Activated naive CD4-positive, alpha-beta T cell (primary cell): ENCODE measurements at regions not wholly inside any gene's neighbourhood (a gene's known extent, or its start where the extent isn't known, plus 50 kb on each side); places are given as distances from the start of the nearest gene placed in this dataset.
"Not testable (repeated sequence)": the region's sequence is repeated elsewhere in the genome, so short reads cannot be mapped to it uniquely, and the experiment has no call there.

ENCODE experiments used
- DNase-seq, 4 experiments: peaks; one replicate each; lab custom pipeline; 2025; lab: John Stamatoyannopoulos, UW

DNA sequence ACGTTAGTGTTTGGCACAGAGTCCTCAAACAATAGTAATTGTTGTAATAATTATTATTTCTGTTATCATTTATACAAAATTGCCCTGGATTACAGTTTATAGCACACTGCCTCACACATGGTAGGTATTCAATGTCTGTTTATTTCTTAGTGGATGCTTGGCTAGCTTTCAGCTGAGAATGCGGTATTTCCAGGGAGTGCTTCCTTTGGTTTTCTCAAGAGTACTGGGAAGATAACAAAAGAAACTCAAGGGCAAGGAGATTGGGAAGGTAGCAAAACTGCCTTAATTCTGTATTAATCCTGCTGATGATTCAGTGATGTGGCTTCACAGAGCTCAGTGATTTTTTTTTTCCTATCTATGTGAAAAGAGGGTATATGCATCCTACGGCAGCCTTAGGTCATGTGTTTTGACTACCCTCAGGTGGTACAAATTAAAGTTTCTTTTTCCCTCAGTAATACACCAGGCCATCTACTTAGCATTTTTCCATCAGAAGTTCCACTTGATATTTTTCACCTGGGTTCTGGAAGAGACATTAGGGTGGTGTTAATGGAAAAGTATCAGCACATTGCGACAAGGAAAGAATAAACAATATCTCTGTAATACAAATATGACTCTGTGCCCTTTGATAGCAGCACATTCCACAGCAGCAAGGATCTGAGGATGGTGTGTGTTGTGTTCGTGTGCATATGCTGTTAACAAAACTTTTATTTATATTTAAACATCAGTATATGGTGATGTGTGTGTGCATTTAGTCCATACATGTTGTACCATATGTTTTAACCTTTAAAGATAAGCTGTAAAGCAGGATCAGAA lies 124.3 kb upstream of the RASGEF1B start:
- no peak for DNase-seq

DNA sequence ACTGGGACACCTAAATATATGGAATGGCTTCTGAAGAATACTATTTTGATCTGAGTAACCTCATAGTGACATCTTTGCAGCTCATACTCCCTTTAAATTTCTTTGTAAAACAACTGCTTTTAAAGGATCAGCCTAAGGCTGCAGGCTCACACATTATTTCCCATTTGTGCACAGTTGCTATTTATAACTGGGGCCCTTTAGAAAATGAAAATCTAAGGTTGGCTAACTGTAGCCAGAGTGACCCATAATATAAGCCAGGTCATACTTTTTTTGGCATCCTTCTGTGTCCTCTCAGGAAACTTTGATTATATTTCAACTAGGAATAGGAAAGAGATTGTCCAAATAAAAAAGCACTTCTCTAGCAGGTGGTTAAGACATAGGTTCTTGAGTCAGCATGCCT lies 123.6 kb upstream of the RASGEF1B start:
- no peak for DNase-seq

DNA sequence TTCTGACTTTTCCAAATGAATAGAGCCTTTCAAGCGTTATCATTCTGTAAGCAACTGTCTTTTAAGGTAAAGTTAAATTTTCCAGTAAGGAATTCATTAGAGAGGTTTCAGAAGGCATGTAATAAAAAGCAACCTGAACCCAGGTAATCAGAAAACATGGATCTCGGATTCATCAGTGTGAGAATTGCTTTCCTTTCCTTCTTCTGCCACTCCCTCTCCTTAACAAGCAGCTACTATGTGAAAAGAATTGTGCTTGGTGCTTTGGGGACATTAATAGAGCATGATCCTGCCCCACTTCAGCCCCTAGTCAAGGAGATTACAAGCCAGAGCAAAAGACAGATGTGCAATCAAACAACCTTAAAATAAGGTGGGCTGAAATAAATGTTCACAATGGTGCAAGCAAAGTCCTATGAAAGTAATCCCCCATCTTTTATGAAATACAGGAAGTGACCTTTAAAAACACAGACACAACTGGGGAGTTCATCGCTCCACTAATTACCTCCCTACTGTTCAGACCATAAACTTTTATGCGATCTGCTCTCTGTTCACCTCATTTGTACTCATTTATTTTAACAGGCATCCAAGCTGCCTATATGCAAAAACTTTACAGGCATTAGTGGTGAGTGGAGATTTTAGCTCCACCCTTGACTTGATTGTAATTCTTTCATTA lies 122.9 kb upstream of the RASGEF1B start:
- no peak for DNase-seq

DNA sequence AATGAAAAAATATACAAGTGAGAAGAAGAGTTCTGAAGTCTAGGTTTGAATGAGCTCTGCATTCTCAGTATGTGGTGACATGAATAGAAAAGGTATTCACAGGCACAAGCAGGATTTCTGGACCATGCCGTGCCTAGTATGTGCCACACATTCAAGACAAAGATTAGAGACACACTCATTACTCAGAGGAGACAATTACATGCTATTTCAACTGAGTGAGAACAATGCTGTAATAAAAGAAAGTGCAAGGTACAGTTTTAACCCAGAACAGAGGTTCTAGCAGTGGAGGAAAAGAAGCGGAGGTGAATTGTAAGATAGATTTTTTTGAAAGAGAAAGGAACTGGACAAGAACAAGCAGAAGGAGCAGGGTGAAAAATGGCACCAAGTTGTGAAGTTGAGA lies 121.0 kb upstream of the RASGEF1B start:
- no peak for DNase-seq

DNA sequence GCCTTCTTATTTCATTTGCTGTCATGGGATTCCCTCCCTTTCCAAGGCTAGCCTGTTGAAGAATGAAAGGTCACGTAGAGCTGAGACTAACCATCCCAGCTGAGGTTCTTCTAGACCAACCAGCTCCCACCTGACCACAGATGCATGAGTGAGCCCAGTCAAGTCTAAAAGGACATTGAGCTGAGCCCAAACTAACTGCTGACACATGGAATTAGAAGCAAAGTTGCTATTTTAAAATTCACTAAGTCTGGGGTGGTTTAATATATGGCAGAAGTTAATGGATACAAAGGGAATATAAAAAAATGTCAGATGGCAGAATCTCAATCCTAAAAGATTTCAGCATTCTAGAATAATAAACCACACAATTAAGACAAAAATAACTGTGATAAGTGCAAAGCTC lies 118.9 kb upstream of the RASGEF1B start:
- no peak for DNase-seq

DNA sequence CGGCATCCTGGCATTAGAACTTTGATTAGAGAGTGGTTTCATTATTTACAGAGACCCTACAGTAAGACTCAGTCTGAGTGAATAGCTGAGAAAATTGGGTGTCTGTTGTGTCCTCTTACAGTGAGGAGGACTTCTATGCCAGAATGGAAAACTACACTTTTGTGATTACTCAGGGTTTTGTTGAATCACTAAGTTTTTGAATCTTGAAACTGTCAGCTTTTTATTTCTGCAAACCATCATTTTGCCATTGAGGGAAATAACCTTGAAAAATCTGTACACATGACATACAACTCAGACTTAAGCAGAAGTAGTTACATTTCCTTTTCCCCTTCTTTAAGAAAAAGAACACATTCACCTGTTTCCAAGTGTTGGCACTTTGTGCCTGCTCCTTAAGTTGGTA lies 117.6 kb upstream of the RASGEF1B start:
- DNase-seq = no peak

DNA sequence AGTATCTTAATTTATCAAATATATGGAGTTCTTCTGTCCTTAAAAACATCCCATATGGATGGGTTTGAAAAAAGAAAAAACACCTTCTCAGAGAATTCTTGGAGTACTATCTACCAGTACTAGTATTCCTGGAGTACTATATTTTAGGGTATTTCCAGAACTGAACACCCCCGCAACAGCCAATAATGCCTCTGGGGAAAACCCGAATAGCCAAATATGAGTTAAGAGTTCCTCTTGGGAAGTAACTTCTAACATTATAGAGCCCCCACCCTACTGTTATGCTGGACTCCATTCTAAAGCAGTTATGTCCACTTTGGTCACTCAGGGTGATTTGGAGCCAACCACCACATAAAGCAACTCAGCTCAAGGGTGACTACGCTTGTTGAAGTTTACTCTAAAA lies 115.0 kb upstream of the RASGEF1B start:
- no peak for DNase-seq

DNA sequence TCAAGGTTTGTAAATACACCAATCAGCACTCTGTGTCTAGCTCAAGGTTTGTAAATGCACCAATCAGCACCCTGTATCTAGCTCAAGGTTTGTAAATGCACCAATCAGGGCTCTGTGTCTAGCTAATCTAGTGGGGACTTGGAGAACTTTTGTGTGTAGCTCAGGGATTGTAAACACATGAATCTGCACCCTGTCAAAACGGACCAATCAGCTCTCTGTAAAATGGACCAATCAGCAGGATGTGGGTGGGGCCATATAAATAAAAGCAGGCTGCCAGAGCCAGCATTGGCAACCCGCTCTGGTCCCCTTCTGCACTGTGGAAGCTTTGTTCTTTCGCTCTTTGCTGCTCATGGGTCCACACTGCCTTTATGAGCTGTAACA lies 109.3 kb upstream of the RASGEF1B start:
- not testable (repeated sequence) for DNase-seq

DNA sequence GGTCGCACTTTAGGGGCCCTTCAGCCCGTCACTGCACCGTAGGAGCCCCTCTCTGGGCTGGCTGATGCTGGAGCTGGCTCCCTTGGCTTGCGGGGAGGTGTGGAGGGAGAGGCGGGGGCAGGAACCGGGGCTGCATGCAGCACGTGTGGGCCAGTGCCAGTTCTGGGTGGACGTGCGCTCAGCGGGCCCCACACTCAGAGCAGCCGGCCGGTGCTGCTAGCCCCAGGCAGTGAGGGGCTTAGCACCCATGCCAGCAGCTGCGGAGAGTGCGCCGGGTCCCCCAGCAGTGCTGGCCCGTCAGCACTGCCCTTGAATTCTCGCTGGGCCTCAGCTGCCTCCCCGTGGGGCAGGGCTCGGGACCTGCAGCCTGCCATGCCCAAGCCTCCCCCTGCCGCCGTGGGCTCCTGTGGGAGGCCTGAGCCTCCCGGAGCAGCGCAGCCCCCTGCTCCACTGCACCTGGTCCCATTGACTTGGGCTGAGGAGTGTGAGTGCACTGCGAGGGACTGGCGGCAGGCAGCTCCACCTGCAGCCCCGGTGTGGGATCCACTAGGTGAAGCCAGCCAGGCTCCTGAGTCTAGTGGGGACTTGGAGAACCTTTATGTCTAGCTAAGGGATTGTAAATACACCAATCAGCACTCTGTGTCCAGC lies 108.8 kb upstream of the RASGEF1B start:
- DNase-seq = no peak

DNA sequence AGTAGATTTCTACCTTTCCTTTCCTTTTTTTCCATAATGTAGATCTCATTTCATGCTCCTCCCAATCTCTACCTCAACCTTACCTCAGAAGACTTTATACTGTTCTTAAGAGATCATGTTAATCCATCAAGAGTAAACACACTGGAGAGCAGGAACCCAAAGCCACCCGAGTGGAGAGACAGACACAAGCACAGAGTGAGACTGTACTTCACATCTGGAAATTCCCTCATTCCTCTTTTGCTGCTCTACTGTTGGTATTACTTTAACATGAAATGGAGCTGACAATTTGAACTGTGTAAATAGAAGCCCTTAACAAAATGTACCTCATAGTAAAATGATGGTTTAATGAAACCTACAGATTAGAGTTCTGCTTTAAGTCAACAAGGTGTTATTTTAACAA lies 105.7 kb upstream of the RASGEF1B start:
- DNase-seq = no peak

DNA sequence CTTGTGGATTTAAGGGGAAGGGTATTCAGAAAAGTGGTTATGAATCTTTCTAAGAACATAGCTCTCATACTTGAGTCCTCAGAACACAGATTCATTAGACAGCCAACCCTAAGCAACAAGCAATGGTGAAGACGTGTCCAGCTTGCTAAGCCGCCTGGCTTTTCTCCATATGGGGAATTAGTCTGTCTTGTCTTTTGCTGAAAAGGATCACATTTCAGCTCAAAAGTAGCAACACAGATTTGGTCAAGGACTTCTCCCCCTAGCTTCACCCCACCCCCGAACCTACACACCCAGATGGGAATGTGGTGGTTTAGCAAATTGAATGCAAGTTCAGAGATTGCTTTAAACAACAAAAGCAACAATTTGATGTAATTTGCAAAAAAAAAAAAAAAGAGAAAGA lies 103.3 kb upstream of the RASGEF1B start:
- DNase-seq = no peak

DNA sequence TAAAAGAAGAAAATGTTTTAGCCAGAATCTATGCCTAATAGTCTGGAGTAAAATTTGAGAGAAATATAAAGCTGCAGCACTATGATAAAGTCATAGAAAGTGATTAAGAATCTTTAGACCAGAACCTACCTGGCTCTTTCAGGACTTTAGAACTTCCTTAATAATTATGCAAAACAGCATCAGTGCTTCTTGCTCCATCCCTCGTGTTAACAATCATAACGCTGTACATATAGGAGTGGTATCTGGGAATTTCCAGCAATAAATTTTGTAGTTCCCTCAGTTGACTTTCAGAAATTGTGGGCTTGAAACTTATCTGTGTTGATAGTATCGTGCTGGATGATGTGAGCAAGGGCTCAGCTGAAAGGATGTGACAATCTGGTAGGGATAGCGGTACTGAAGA lies 102.1 kb upstream of the RASGEF1B start:
- no peak for DNase-seq

DNA sequence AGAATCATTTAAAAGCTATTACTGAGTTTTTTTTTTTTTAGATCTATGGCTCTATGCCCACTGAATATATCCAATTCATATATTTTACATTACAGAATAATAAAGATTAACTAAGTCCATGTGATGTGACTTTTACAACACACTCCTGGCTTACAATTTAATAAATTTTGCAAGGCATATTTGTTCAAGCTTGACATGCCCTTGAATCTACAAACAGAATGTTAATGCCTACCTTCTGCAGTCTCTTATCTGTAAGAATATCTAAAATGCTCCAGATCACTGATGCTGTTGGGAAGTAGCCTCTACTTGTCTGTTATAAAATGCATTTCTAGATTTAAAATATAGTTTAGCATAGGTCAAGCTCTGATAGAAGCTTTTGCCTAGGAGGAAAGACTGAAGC lies 100.7 kb upstream of the RASGEF1B start:
- no peak for DNase-seq

DNA sequence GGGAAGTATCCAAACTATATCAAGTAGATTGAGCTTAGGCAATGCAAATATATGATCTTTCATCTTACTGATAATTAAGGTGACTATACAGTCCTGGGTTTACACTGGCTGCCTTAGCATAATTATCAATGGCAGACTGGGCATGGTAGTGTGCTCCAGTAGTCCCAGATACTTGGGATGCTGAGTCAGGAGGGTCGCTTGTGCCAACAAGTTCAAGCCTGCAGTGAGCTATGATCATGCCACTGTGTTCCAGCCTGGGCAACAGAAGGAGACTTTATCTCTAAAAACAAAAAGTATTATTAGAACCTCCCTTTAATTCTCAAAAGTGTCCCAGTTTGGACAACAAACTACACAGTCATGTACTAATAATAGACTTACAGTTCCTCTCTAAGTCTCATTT lies 99.4 kb upstream of the RASGEF1B start:
- no peak for DNase-seq

DNA sequence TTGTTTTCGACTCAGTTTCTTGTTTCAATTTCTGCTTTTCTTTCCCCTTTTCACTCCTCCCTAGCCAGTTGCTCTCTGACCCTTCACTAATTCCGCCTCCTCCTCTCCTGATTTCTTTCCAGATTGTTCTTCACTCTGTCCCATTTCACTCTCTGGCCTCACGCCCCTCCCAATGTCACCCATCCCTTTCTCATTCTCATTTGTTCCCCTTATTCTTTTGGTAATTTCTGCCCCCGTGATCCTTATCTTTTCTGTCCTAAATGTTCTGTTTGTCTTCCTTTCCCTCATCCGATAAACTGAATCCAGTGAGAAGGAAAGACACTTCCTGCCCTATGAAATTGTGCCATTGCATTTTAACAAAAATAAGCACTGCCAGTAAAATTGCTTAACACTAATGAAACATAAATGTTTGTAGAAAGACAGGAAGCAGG lies 94.5 kb upstream of the RASGEF1B start:
- no peak for DNase-seq

DNA sequence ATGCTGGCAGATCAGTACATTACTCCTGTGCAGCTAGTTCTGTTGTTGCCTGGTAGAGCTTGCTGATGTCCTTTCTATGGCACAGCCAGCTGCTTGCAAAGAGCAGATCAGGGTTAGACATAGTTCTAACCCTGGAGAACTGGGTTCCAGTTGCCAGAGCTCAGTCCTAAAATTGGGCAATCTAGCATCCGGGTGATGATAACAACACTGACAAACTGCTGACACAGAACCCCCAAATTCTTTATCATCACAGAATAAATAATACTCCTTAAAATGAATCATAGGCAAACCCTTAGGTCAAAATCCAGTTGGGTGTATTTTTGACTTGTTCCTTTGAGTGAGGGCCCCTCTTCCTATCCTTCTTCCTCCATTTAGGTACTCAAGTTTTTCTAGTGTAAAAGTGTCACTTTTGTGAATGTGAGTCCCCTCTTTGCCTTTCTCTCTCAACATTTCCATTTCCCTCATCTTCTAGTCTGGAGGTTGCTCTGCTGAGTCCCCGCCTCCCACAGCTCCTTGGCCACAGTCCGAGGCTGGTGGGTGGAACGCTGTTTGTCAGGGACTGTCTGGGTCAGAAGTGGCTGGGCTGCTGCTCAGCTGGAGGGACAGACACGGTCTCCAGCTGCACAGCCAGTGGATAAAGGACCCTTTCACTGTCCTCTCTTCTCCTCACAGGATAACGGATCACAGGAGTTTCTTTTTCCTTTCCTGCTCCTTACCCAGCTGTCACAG lies 93.6 kb upstream of the RASGEF1B start:
- DNase-seq = peak in 1 of 4 experiments; percentile 1

DNA sequence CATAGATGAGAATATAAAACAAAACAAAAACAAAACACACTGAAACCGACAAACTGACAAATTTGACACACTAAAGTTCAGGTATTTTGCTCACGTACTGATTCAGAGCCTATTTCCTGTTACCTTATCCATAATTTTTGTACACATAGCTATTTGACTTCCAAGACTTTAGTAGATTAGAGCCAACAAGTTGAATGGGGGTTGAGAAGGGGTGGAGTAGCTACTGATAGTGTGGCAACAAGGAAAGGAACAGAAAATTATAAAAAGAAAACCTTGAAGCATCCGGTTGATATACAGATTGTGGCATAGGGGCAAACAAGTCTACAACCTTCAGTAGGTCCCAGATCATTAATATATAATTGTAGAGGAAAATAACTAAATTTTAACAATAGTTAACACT lies 92.3 kb upstream of the RASGEF1B start:
- DNase-seq = no peak

DNA sequence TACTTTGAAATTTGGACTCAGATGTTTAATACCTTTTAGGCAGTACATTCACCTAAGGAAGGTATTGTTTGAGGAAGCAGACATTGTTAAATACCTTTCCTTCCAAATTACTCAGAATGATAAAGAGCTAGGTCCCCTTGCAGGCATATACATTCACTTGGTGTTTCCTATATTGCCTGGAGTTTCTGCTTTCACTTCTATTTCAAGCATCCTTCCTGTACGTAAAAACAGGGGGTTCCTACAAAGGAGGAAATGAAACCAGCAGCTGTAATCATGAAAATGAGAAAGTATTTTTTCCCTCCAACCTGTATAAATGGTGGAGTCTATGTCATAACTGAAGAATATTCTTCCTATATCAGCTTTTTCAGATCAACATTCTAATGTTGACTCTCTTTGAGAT lies 90.4 kb upstream of the RASGEF1B start:
- no peak for DNase-seq

DNA sequence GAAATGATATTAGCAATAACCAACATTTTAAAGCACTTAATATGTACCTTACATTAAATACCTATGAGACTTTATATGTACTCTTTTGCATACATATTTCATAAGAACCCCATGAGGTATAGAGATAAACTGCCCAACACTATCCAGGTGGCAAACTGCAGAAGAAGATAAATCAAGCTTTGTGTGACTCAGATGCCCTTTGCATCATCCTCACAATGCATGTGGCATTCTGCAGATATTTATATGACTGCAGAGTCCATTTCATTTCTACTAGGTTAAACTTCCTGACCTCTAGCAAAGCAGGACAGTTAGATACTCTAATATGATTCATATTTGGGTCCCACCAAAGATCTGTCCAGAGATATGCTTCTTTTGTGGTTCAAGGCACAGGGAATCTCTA lies 85.6 kb upstream of the RASGEF1B start:
- DNase-seq = no peak

DNA sequence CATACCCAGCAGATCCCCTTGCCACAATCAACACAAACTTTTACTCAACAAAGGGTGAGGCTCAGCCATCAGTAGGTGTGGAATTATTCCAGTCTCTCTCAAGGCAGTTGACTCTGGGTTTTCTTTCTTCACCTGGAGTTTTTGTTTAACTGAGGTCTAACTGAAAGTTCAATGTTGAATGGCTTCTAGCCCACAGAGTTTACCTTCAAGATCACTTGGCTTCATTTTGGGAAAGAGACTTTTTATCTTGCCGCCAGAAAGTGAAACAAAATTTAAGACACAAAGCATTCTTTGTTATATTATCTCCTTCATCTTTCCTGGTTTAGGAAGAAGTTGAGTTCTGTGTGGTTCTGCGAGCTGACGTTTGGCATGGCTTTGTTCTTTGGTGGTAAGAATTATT lies 83.8 kb upstream of the RASGEF1B start:
- no peak for DNase-seq

DNA sequence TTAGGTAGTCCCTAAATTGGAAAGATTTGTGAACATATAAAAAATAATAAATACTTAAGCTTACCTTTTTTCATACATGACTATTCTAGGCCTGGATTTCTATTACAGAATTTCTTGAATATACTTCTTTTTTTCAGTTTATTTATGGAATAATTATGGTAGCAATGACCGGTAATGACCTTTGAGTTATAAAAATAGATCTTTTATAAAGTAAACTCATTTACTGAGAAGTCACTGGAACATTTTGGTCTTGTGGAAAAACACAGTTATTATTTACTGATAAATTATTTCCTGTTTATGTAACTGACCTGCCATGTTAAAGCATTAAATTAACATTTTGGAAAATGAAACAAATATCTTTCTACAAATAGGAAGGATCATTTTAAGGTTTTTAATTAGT lies 80.4 kb upstream of the RASGEF1B start:
- DNase-seq = no peak

DNA sequence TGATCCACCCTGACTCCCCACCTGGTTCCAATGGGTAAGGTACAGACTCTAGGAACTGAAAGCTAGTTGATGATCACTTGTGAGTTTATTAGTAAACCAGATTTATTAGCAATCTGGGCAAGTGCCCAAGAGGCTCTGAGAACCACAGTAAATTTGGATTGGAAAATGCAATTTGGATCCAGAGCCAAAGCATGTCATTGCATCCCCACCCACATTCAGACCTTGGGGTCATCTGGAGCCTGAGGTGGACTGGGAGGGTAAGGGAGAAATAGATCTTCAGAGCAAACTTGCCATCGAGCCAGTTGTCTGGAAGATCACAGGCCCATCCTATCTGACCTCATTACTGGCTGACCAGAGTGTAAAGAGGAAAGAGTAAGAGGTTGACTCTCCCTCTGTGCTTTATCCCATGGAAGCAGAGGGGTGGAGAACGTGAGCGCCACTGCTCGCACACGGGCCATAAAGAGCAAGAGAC lies 78.7 kb upstream of the RASGEF1B start:
- DNase-seq = no peak

DNA sequence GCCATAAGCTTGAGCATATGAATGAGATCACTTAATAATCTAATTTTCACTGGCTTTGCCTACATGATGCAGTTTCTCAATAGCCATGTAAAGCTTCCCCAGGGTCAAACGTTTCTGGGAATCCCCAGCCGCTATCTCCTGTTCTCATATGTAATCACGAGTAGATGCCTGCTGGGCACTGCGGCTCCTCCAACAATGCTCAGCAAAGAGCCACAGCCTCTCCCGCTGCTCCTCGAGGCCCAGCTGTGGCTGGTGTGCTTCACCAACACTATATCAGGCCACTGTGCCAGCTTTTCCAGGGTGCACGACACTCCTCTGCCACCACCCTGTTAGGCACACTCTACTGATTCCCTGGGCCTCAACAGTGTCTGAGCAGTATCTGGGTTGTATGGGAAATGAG lies 78.3 kb upstream of the RASGEF1B start:
- no peak for DNase-seq
